Activated naive CD4-positive, alpha-beta T cell treated with Interleukin-2 at 50 U/mL for 16 hours (primary cell): ENCODE measurements at regions not wholly inside any gene's neighbourhood (a gene's known extent, or its start where the extent isn't known, plus 50 kb on each side); places are given as distances from the start of the nearest gene placed in this dataset.

ENCODE experiments used
- DNase-seq: peaks from one replicate; pipeline ENCODE4 v3.0.0-alpha.2; 2020

DNA sequence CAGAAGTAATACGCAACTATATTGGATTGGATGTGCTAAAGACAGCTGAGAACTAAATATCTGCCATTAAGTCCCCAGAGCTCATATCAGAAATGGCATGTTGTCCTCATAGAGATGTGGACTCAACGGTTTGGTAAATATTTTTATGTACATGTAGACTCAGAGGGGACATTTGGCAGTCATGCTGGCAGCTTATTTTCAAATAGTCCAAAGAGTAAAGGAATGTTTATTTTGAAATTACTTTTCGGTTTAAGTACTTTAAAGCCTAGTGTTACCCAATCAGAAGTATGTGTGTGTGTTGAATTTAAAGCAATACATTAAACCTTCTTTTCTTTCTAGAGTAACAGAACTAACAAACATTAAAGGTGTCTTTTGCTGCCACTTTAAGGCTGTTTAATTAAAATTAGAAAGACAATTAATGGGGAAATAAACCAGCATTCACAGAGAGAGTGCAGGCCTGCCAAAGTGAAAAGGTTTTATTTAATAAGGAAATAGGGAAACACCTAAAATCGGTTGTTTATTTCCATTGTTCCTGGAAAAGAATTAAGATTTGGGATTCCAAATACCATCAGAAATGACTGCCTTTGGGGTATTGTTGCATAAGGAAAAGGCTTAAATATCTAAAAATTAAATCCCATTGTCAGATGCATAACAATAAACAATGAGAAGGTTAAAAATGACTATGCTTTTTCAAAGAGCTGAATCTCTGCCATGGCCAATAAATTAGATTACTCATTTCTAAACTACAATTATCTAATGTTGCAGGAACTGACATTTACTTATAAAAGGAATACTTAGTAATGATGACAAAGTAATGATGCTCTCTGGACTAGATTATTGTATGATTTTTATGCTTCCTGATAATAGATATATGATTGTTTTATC is 113.4 kb upstream of the AHR start:
- no peak for DNase-seq

DNA sequence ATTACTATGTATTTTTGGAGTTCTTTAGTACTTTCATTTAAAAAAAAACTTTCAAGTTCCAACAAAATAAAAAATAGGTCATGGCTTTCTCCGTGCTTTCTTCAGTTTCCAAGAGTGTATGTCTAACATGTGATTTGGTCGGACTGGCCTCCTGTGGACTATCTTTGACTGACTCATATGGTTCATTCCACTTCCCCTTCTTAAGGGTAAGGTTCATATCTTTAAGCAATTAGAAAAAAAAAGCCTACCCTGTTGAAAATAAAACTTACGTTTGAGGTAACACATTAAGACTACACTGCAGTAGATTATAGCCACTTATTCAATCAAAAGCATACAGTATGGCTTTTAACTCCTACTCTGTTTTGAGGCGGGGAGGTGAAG is 112.8 kb upstream of the AHR start:
- no peak for DNase-seq

DNA sequence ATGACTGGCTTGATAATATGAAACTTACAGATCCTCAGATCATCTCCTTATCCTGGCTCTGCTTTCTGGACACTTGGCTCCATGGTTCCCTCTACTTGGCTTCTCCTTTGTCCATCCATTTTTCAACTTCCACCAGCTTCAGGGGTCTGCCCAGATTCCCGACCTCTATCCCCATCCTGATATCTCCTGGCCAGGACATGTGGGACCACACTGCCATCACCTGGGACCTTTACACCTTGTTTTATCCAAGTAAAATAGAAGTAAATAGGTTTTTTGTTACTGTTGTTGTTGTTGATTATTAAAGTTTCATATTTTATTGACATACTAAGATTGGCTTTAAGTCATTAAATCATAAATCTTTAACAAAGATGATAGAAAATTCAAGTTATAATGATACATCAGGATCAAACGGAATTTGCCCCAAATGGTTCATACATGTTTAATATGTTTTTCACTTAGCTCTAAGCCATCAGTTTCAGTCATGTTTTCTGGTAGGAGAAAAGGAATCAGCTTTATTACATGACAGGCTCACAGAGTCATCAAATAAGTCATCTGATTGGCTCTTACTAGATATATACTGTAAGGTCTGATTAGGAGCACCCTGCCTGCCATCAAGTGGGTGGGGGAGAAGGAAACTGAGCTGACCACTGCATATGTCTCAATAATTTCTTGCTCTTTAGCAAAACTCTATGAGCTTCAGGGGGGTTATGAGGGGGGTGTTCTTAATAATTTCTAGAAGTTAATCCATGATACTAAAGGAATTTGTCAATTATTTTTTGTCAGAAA is 111.5 kb upstream of the AHR start:
- DNase-seq, result no peak

DNA sequence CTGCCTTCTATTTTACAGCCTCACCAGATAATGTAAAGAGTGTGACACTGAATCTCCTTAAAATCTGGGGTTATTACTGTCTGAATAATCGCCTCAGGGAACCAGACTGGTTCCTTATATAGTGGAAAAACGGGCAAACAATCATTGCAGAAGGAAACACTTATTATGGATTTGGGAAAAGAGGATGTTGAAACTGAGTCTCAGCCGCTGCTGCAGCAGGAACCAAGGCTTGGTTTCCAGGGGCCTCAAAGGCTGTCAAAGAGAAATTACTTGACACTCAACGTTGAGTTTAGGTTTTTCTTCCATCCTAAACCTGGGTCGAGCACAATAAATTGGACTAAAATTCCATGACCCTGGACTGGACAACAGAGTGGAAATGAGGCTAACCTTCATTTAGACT is 103.8 kb upstream of the AHR start:
- no peak for DNase-seq

DNA sequence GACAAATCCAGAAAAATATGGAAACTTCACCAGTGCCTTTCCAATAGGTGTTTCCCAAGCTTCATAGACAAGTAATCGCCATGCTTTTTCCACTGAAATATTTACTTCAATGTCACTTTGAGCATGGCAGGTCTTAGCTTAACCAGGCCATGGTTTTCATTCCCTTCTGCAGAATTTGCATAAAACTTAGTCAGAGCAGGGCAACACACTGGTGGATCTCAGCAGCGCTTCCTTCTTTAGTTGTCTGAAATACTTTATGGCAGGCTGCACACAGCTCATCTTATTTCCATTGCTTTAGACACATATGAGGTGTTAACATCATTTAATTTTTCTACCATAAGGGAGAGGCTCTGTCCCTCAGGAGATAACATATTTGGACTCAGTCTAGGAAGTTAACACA is 102.9 kb upstream of the AHR start:
- DNase-seq, result no peak

DNA sequence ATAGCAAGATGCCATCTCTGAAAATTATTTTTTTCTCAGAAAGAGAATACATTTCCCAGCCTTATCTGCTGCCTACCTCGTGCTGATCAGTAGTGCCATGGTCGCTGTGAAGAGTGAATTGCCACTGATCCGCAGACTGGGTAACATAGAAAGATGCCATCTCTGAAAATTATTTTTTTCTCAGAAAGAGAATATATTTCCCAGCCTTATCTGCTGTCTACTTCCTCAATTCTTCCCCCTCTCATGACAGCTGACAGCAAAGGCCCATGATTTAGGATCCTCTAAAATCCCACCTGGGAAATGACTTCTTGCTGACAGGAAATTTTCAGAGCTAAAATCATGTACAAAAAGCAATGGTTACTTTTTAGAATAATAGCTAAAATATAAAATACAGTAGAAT is 92.5 kb upstream of the AHR start:
- DNase-seq, result no peak

DNA sequence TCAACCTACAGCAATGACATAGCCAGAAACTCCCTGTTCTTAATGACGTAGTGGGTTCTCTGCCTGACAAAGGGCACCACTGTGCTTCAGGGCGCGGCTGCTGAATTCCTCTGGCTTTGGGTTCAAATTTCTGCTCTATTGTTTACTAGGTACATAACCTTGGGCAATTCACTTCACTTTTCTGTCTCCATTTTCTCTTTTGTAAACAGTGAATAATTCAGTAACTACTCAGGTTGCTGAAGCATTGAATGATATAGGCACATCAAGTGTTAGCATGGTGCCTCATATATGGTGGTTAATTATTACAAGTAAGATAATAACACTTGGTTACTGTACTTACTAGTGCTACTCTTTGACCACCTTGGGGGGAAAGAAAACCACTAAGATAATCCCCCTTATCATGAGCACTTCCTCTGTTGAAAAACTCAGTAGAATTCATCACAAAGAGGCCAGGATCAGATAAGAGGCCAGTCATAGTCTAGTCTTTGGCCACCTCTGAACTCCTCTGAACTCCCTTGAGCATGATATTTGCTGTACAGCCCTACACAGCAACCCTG is 92.0 kb upstream of the AHR start:
- DNase-seq, result no peak

DNA sequence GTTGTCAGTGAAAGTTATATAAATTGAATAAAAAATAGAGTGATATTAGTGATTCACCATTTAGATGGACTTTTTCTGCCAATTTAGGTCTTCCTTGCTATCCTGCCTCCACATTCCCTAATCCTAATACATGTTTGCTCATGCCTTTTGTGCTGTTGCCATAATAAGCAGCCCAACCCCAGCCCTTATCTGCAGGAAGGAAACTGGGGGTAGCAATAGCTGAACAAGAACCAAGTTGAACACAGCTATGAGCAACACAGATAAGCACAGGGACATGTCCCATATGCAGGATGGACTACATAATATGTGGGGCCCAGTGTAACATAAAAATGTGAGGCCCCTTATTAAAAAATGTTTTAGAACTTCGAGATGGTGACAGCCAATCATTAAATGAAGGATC is 91.2 kb upstream of the AHR start:
- DNase-seq, result no peak

DNA sequence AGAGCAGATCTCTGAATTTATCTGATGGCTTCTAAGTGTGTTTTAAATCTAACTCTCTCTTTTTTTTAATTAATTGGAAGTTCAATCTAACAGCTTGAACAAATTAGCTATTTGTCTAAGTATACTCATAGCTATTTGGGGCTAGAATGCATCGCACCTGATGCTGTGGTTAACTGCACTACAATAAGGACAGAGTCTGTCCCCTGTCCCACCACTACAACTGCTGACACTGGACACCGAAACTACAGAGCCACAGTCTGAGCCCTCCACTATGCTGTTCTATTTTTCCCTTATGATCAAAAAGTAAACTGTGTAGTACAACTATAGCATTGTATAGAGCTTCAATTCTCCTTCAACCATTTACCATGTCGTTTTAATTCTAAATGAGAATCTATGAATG is 89.4 kb upstream of the AHR start:
- DNase-seq, result no peak

DNA sequence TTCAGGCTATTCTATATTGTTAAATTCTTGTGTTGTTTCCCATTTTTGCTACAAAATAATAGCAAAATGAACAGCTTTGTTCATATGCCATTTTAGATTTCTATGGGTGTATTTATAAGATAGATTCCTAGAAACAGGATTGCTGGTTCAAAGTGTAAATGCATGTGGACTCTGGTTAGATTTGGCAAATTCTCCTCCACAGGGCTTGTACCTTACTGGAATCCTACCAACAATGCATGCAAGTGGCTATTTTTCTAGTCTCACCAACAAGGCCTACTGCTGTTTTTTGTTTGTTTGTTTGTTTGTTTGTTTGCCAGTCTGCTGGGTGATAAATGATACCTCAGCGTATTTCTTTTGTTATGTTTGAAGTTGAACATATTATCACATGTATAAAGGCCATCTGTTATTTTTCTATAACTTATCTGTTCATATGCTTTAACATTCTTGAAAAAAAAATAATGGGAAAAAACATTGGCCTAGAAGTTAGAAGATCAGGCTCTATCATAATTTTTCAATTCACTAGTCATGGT is 87.1 kb upstream of the AHR start:
- DNase-seq, result no peak

DNA sequence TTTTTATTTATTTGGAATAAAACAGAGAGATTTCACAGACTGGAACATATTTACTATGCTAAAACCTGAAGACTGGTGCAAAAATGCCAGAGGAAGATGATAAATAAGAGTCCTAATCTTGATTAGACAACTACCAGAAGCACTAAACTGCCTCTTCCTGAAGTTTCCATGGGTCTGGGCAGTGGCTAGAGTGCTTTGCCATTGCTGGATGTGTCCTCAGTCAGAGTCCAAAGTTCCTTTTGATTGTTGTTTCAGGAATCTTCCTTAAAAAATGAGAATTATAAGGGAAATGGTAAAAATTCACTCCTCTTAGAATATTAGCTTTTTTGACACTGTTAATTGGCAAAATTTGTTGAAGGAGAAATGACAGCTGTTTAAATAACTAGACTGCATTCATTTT is 86.3 kb upstream of the AHR start:
- no peak for DNase-seq

DNA sequence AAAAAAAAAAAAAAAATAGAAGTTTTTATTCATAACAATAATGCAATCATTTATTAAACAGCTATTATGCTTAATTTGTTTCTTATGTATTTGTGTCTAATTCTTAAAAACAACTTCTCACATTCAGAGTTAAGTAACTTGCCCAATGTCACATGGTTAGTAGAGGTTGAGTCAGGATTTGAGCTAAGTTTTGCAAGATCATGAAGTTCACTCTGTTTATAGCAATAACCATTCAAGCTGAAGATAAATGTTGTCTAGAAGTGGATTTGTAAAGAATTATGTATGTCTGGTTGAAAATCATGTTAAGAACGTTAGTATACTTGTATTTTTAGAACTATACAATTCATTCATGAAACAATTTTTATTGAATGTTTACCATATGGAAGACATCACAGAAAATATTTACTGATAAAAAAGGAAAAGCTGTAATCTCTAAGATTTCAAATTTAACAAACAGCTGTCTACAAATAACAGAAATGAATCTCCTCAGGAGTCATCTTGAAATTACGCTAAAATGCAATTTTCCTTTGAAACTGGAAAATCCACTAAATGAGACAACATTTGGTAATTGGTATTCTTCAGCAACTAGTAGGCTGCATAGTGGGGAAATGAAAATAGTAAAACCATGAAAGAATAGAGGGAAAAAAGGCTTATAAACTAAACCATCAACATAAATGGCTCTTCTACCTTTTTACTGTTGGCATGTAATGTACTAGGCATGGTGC is 70.5 kb upstream of the AHR start:
- no peak for DNase-seq

DNA sequence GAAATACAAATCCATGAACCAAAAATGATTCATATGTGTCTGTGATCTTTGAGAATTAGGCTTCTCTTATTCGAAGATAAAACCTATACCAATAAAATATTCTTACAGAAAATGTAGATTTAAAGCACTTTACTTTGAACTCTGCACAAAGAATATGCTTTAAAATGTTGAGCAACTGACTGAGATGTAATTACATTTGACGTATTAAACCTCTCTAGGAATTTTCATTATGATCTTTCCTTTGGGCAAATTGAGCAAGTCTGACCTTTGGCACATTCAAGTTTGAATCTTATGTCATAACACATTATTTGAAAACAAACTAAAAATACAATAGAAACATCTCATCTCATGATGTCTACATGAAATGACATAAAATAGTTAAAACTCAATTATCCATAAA is 69.2 kb upstream of the AHR start:
- no peak for DNase-seq

DNA sequence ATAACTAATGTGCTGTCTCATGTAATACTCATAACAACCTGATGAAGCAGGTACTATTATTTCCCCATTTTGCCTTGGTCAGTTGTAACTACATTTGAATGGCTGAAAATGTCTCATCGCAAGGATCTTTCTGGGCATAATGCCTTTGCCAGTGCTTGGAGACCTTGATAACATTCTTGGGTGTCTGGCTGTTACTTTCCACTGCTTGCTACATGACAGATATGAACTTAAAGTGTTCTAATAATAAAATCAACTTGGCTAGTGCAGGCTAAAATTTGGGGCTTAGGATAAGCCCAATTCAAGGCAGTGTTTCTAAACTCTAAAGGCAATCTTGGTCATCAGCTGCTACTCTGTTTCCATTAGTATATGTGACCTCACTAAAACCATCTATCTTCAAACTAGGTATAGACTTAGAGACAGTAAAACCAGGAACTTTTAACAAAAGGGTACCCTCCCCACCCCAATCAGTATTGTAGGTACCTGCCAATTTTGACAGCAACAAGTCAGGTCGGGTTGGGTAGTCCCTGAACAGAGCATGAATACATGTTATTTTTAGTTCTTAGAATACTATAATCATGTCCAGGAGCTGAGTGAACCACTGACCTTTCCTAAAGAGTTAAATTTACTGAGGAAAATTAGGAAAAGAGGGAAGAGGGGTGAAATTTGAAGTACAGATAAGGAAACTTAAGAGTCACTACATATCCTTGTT is 68.2 kb upstream of the AHR start:
- DNase-seq, result no peak

DNA sequence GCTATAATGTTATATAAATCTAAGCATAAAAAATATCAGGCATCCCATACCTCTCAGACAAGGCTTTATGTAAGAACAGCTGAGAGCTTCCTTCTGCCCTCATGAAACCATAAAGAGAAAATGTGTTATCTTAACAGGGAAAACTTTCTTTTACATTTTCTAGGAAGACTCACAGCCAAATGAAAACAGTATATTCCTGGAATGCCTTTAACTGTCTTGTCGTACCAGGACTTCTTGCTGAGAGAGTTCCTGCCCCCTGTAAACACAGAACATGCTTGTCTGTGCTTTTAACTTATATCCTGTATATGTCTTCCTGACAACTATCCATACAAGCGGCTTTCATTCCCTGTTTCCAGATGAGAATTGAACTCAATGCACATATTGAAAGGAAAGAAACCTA is 64.8 kb upstream of the AHR start:
- DNase-seq, result no peak

DNA sequence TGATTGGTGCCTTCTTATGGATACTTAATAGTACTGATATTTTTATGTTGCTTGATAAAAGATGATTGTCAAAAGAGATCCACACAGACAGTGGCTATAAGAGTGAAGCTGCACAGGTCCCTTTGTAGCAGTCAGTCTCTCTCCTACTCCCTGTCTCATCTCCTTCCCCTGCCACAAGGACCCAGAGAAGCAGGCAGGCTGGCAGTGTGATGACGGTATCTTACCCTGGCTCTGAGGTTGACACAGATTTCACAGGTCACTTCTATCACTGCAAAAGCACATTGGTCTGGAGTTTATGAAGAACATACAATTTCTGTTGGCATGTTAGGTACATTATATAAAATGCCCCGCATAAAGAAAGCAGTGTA is 64.4 kb upstream of the AHR start:
- peak; percentile 48 for DNase-seq

DNA sequence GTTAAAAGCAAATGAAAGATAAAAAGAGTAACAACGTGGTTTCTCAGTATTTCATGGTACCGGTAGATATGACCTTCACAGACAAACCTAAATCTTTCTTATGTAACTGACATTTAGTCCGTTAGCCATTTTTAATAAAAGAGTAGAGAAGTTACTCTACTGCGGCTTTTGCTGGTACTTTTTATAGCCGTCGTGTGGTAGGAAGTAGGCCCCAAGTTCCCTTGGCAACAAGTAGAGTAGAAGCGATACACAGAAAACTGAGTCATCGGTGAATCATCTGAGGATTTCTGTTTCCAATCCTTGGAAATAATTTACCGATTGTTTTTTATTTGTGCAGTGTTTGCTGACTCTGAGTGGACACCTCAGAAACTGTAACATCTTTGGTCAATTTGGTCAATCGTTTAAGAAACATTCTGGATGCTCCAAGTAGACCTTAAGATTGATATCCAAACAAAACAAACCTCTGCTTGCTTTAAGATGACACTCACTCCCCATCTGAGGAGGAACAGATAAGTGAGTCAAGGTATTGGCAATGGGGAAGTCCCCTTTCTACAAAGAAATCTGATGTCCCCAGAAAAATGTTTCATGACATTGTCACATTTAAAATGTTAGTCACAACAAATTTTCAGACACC is 63.9 kb upstream of the AHR start:
- DNase-seq, result peak; percentile 65

DNA sequence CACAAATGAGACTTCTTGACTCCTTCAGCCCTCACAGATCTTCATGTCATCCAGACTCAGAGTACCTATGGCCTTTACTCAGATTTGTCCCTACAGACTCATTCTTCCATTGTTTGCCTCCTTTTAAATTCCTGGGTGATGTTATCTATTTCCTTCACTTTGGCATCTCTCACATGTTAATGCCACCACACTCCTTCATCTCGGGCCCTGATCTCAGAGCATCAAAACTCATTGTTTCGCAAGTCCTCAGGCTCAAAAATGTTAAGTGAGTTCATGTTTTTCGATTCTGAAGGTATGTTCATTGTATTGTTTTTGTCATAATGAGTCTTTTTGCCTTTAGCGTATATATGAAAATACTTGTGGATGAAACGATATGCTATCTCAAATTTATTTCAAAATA is 62.3 kb upstream of the AHR start:
- no peak for DNase-seq

DNA sequence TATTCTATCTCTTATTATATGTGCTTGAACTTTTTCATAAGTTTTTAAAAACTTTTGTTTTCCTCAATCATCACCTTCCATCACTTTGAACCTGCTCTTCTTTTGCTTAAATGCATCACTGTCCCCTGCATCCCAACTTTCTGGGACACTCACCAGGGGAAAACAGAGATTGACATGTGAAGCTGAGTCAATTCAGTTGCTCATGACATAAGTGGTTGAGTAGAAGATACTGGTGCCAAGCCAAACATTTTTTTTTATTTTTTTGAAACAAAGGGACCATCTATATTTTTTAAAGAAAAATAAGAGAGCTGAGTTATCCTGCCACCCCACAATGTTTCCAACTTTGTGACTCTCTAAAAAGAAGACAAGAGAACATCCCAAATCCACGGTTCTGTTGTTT is 61.8 kb upstream of the AHR start:
- DNase-seq, result no peak

DNA sequence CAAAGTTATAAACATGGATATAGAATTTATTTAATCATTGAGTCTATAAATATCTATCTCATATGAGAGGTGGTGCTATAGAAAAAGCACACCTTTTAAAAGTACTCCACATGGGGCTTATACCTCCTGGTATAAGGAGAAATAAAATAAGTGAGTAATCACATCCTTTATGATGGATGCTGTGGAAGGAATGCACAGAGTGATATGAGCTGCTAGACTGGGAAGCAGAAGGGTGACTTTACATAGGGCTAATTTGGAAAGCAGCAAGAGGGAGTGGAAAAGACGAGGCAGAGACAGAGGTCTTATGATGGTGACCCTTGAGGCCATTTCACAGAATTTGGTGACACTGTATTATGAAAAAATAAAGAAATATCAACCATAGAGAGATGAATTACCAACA is 59.4 kb upstream of the AHR start:
- DNase-seq, result no peak

DNA sequence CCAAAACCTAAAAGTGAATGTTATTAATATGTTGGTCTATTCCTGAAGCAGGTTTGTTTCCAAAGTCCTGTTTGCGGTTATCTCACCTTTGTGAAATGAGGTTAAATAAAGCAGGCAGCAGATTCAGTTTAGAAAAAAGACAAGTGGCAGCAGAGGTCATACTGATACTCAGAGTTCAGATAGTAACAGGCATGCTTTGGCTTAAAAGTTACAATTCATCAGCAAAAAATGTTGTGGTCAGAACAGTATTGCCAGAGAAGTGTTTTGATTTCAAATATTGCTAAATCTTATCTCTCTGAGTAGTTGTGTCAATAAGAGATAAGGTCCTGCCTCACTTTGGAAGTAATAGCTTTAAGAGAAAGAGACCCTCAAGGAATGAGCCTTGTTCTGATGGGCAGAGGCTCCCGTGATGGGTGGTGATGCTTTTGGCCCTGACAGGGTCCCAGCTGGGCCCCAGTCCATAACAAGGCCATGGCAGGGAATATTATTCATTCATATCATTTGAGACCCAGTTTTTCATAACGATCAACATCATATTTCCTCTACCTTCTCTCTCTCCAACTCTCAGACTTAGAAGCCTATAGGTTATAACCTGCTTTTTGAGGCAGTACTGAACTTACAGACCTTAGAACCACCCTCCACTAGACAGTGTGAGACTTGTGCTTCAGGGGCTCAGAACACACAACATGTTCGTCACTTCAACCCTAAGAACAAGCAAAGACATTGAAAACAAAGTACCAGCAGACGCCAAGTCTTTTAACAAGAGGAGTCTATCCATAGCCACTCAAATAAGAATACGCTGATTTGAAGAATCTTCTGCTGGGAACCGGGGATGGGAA is 58.5 kb upstream of the AHR start:
- no peak for DNase-seq
